ENCODE measurements at regions not wholly inside any gene's neighbourhood (a gene's known extent, or its start where the extent isn't known, plus 50 kb on each side); places are given as distances from the start of the nearest gene placed in this dataset.

DNA sequence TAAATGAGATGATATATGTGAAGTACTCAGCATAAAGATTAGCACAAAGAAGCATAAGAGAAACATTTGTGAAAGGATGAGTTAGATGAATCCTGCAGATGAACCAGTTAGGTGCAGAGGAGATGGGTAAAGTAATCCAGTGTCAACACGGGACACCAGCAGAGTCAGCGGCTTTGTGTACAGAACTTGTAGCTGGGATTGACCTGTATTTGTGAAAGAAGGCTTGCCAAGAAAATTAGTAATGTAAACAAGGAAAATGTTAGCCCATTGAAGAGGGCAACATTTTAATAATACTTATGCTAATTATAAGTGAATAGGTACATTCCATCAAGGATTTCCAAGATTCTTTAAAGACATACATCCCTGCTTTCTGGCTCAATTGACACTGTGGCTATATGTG, 255.7 kb downstream of the PTEN start:
- no peak for TF ChIP-seq CTCF (conservative IDR thresholded peaks at IDR 0.05; ENCODE audit: control insufficient read depth, insufficient read depth, low read depth, low read length)
- no peak overlapping the region for H3K4me3 ChIP-seq (ENCODE audit: control insufficient read depth, low read depth, low read length)
- DNase-seq (ENCODE audit: low read depth), result no peak

- TF ChIP-seq CTCF (conservative IDR thresholded peaks at IDR 0.05; ENCODE audit: control insufficient read depth, insufficient read depth, low read depth, low read length), result no peak
- no peak for DNase-seq (ENCODE audit: low read depth)
Observed at GRCh38 chr10:88120075-88120474, 256.6 kb downstream of the PTEN start.

GRCh38 chr10:88120599-88121333, 257.3 kb downstream of the PTEN start:
- TF ChIP-seq CTCF (conservative IDR thresholded peaks at IDR 0.05; ENCODE audit: control insufficient read depth, insufficient read depth, low read depth, low read length), result no peak
- H3K4me3 ChIP-seq (ENCODE audit: control insufficient read depth, low read depth, low read length), result no peak overlapping the region
- DNase-seq (ENCODE audit: low read depth), result no peak

More at GRCh38 chr10:88120075-88120474, 256.6 kb downstream of the PTEN start:
- no peak overlapping the region for H3K4me3 ChIP-seq (ENCODE audit: control insufficient read depth, low read depth, low read length)

- no peak overlapping the region for H3K4me3 ChIP-seq (ENCODE audit: control insufficient read depth, low read depth, low read length)
- DNase-seq (ENCODE audit: low read depth), result no peak
- no peak for TF ChIP-seq CTCF (conservative IDR thresholded peaks at IDR 0.05; ENCODE audit: control insufficient read depth, insufficient read depth, low read depth, low read length)
Observed at GRCh38 chr10:88121361-88121760, 257.9 kb downstream of the PTEN start.

DNA sequence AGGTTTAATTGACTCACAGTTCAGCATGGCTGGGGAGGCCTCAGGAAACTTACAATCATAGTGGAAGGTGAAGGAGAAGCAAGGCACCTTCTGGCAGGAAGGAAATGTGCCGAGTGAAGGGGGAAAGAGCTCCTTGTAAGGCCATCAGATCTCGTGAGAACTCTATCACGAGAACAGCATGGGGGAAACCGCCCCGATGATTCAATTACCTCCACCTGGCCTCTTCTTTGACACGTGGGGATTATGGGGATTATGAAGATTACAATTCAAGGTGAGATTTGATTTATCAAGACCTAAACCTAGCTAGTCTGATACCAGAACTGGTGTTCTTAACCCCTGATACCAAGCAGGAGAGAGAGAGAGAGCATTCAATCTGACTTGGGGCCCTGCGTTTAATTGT, 258.7 kb downstream of the PTEN start:
- H3K4me3 ChIP-seq (ENCODE audit: control insufficient read depth, low read depth, low read length), result no peak overlapping the region
- no peak for TF ChIP-seq CTCF (conservative IDR thresholded peaks at IDR 0.05; ENCODE audit: control insufficient read depth, insufficient read depth, low read depth, low read length)
- no peak for DNase-seq (ENCODE audit: low read depth)

DNA sequence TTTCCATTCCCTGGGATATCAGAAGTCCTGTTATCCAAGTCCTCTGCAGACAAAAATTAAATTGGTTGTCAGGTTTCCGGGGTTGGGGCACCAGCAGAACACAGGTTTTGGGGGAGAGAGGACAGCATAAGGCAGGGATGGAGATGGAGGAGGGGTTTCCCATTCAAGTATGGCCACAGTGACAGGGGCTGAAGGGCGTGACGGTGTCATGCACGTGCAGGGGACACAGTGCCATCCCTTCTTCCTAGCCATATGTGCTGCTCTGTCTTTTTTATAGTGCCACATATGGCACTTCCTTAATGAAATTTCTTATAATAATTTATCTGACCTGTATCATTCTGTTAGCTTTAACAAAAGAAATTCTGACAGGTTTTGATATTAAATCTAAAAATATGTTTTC, 259.2 kb downstream of the PTEN start:
- TF ChIP-seq CTCF (conservative IDR thresholded peaks at IDR 0.05; ENCODE audit: control insufficient read depth, insufficient read depth, low read depth, low read length), result no peak
- DNase-seq (ENCODE audit: low read depth), result no peak
- H3K4me3 ChIP-seq (ENCODE audit: control insufficient read depth, low read depth, low read length), result no peak overlapping the region
